HepG2 (cell line): ENCODE measurements at regions not wholly inside any gene's neighbourhood (a gene's known extent, or its start where the extent isn't known, plus 50 kb on each side); places are given as distances from the start of the nearest gene placed in this dataset.

Experiments
- ATAC-seq: fragments of 200-7000 bp; cut with Tn5 transposase; 3 replicates; pipeline ENCODE4 v1.9.1; 2020; ENCODE audit warnings: mild to moderate bottlenecking, moderate library complexity
- BruUV-seq: library from RNA; stranded (reverse); fragments of 400-500 nt; replicated peaks from 2 replicates; lab custom pipeline; 2021; lab: Mats Ljungman, UMichigan
- CTCF ChIA-PET: fragments of 300-600 bp; formaldehyde crosslinking; extraction: SDS; loops from one replicate; lab custom pipeline; 2021; ENCODE audit warnings: low total read pairs, inconsistent platforms, low intra/inter-chr PET ratio; lab: Yijun Ruan, JAX
- POLR2A ChIA-PET: fragments of 350-600 bp; sonication (Branson Sonifier 250); formaldehyde crosslinking; loops from one replicate; lab custom pipeline; 2020; ENCODE audit warnings: antibody characterized with exemption, inconsistent platforms; lab: Yijun Ruan, JAX
- DNase-seq: peaks from one replicate; pipeline ENCODE4 v3.0.0-alpha.2; 2015; ENCODE audit warnings: low spot score
- FAIRE-seq: peaks from 3 replicates; lab custom pipeline; 2011; peaks lifted over from hg19 to GRCh38; lab: Jason Lieb, UNC
- H2AFZ ChIP-seq: one replicate; pipeline ENCODE4 v1.6.1; 2011; ENCODE audit warnings: low read length, inconsistent platforms
- H3K27ac ChIP-seq: fragments of 300-600 bp; 3 replicates; pipeline ENCODE4 v1.8.0; 2011; ENCODE audit warnings: mixed run types, mild to moderate bottlenecking, mixed read lengths, low read length, inconsistent platforms; ENCODE audit not compliant: insufficient read depth; ENCODE audit errors: extremely low read length
- H3K27me3 ChIP-seq, 2 experiments: fragments of 200-600 bp in 1 of 2; 2 replicates in 1 of 2; 3 replicates in 1 of 2; pipeline versions ENCODE4 v1.6.0 to v1.8.0; 2011; ENCODE audit warnings: low read length in 2 of 2, mild to moderate bottlenecking in 2 of 2, moderate library complexity in 2 of 2, inconsistent platforms in 1 of 2; ENCODE audit not compliant: insufficient read depth in 2 of 2, control insufficient read depth in 1 of 2
- H3K36me3 ChIP-seq, 2 experiments: fragments of 200-600 bp in 1 of 2; replicated peaks in 1 of 2; 2 replicates in 1 of 2; 3 replicates in 1 of 2; pipeline versions ENCODE4 v1.5.1 to v1.8.0; 2011; ENCODE audit warnings: low read length in 2 of 2, inconsistent platforms in 1 of 2; ENCODE audit not compliant: insufficient read depth in 2 of 2, control insufficient read depth in 1 of 2
- H3K4me1 ChIP-seq: 2 replicates; pipeline ENCODE4 v1.5.1; 2012; ENCODE audit warnings: low read length, inconsistent platforms; ENCODE audit not compliant: insufficient read depth
- H3K4me2 ChIP-seq: 2 replicates; pipeline ENCODE4 v1.6.0; 2011; ENCODE audit warnings: low read depth, low read length, inconsistent platforms
- H3K4me3 ChIP-seq, 3 experiments: fragments of 200-600 bp in 1 of 3; sonication (generic), shearing (Covaris generic) in 1 of 3; replicated peaks in 1 of 3; 2 replicates each; pipeline ENCODE4 v1.5.1; 2011 to 2016; ENCODE audit warnings: low read length in 3 of 3, inconsistent platforms in 2 of 3, low read depth in 2 of 3, mild to moderate bottlenecking in 2 of 3, control low read depth in 1 of 3, mixed read lengths in 1 of 3; ENCODE audit not compliant: insufficient read depth in 1 of 3
- H3K79me2 ChIP-seq: one replicate; pipeline ENCODE4 v1.6.1; 2011; ENCODE audit warnings: low read length, inconsistent platforms; ENCODE audit not compliant: insufficient read depth
- H3K9ac ChIP-seq: 2 replicates; pipeline ENCODE4 v1.6.0; 2011; ENCODE audit warnings: mild to moderate bottlenecking, low read depth, low read length, inconsistent platforms; ENCODE audit not compliant: insufficient read depth
- H3K9me3 ChIP-seq: 2 replicates; pipeline ENCODE4 v1.5.1; 2012; ENCODE audit warnings: mild to moderate bottlenecking, low read length
- H4K20me1 ChIP-seq: 2 replicates; pipeline ENCODE4 v1.6.0; 2011; ENCODE audit warnings: inconsistent platforms, mild to moderate bottlenecking, low read length, moderate library complexity; ENCODE audit not compliant: insufficient read depth
- CCAR2 ChIP-seq: fragments of 200-400 bp; formaldehyde crosslinking; optimal IDR thresholded peaks from 2 replicates; pipeline ENCODE3; 2018; ENCODE audit warnings: low read depth, mild to moderate bottlenecking, low read length, moderate library complexity
- CHCHD3 ChIP-seq: sonication (generic); formaldehyde crosslinking; IDR thresholded peaks from 2 replicates; pipeline ENCODE4 v1.8.0; 2022; ENCODE audit warnings: mild to moderate bottlenecking, missing genetic modification reagents, moderate library complexity
- ETV6 ChIP-seq: sonication (generic); formaldehyde crosslinking; conservative IDR thresholded peaks from 2 replicates; pipeline ENCODE4 v1.4.0; 2020; ENCODE audit warnings: missing genetic modification reagents
- MAFF ChIP-seq: IDR thresholded peaks from 2 replicates; pipeline ENCODE4 v1.6.1; 2011; ENCODE audit warnings: low read depth, low read length, improper control_type of control experiment
- MAFK ChIP-seq, 2 experiments: IDR thresholded peaks in 1 of 2; conservative IDR thresholded peaks in 1 of 2; 2 replicates each; pipeline ENCODE4 v1.6.1; 2011; ENCODE audit warnings: improper control_type of control experiment in 2 of 2, low read length in 2 of 2
- NFYB ChIP-seq: sonication (generic); formaldehyde crosslinking; IDR thresholded peaks from 2 replicates; pipeline ENCODE4 v1.4.0; 2020; ENCODE audit warnings: missing genetic modification reagents
- PLSCR1 ChIP-seq: sonication (generic); formaldehyde crosslinking; IDR thresholded peaks from 2 replicates; pipeline ENCODE4 v1.5.0; 2020; ENCODE audit warnings: missing genetic modification reagents, mild to moderate bottlenecking, borderline replicate concordance
- TIGD3 ChIP-seq: sonication (generic); formaldehyde crosslinking; IDR thresholded peaks from 2 replicates; pipeline ENCODE4 v1.5.1; 2020; ENCODE audit warnings: mild to moderate bottlenecking, missing genetic modification reagents, borderline replicate concordance
- ZBTB7B ChIP-seq: sonication (generic); formaldehyde crosslinking; IDR thresholded peaks from 2 replicates; pipeline ENCODE4 v1.4.0; 2020; ENCODE audit warnings: missing genetic modification reagents
- ZNF691 ChIP-seq: sonication (generic); formaldehyde crosslinking; IDR thresholded peaks from 2 replicates; pipeline ENCODE4 v1.4.0; 2020; ENCODE audit warnings: missing genetic modification reagents, low read depth, mild to moderate bottlenecking, borderline replicate concordance
- WGBS: methylation state at CpG from one replicate; pipeline ENCODE4 v1.1.6; 2017; ENCODE audit warnings: low lambda C conversion rate; 5-methylcytosine and 5-hydroxymethylcytosine counted together
- in situ Hi-C: cut with HindIII; loops from 2 replicates; pipeline ENCODE4 v1.10.0; 2017; ENCODE audit warnings: low pct_unique_long_range_greater_than_20kb; ENCODE audit not compliant: extremely low pct_ligation_motif_present
- intact Hi-C: fragments of 100-400 bp; cut with micrococcal nuclease; formaldehyde crosslinking; loops from one replicate; pipeline ENCODE4 v1.10.0; 2022; ENCODE audit not compliant: unreplicated experiment
- TF ChIP-seq, protein P1 (sequence below): sonication (generic); formaldehyde crosslinking; IDR thresholded peaks from 2 replicates; pipeline ENCODE4 v1.4.0; 2020; ENCODE audit warnings: low read depth, missing genetic modification reagents

- TF ChIP-seq TIGD3 (CRISPR knock-in tag) (no peak), NFYB (CRISPR knock-in tag) (no peak), PLSCR1 (CRISPR knock-in tag) (no peak), CCAR2 (no peak)
Measured at GRCh38 chr7:68125168-68125567, 1128.5 kb downstream of the TYW1 start (continued).

DNA sequence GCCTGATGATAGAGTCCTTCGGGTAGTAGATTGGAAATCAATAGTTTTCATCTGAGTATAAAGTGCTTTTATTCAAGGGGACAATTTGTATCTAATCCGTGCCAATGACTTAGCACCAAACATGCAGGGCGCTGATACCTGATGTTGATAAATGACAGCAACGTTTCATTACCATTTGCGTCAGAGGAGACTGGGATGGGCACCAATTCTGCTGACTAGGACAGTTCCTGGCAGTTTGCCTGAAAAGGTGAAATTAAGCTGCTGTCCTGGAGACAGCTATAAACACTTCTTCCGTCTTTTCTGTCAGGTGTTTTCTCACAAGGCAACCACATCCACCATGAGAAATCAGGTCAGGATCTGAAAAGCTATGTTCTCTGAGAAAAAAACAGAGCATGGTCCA lies 1136.4 kb downstream of the TYW1 start:
- H2AFZ ChIP-seq: no peak overlapping the region
- intact Hi-C loops (no loop called here), in situ Hi-C loops (no loop called here)
- WGBS: 29% methylated on average over 6 of the region's 6 CpGs
- no peak overlapping the region for H3K9ac ChIP-seq
- no peak for FAIRE-seq
- H3K36me3 ChIP-seq: no peaks in the 10 kb centered on the region
- BruUV-seq: no TSS peak
- H3K9me3 ChIP-seq: no peaks in the 10 kb centered on the region
- ChIA-PET CTCF (no interaction called here), POLR2A (no interaction called here)
- ATAC-seq: no peak
- H3K27me3 ChIP-seq: peaks cover 0 to 2% of the 10 kb centered on the region in 2 experiments; a peak in 1 of 5 replicates
- H3K4me3 ChIP-seq: no peak overlapping the region
- no peak overlapping the region for H3K4me2 ChIP-seq
- no peaks in the 10 kb centered on the region for H3K79me2 ChIP-seq
- TF ChIP-seq MAFF: peak; percentile 58
- no peak for TF ChIP-seq CHCHD3 (CRISPR knock-in tag)
- TF ChIP-seq ZBTB7B (CRISPR knock-in tag): no peak
- peak; percentile 64 to 76 for TF ChIP-seq MAFK (conservative IDR thresholded peaks at IDR 0.05 in 1 of 2, IDR thresholded peaks at IDR 0.05 in 1 of 2; ENCODE audit: low read length in 2 of 2)
- no peak for TF ChIP-seq ZNF691 (CRISPR knock-in tag)
- TF ChIP-seq, protein P1, sequence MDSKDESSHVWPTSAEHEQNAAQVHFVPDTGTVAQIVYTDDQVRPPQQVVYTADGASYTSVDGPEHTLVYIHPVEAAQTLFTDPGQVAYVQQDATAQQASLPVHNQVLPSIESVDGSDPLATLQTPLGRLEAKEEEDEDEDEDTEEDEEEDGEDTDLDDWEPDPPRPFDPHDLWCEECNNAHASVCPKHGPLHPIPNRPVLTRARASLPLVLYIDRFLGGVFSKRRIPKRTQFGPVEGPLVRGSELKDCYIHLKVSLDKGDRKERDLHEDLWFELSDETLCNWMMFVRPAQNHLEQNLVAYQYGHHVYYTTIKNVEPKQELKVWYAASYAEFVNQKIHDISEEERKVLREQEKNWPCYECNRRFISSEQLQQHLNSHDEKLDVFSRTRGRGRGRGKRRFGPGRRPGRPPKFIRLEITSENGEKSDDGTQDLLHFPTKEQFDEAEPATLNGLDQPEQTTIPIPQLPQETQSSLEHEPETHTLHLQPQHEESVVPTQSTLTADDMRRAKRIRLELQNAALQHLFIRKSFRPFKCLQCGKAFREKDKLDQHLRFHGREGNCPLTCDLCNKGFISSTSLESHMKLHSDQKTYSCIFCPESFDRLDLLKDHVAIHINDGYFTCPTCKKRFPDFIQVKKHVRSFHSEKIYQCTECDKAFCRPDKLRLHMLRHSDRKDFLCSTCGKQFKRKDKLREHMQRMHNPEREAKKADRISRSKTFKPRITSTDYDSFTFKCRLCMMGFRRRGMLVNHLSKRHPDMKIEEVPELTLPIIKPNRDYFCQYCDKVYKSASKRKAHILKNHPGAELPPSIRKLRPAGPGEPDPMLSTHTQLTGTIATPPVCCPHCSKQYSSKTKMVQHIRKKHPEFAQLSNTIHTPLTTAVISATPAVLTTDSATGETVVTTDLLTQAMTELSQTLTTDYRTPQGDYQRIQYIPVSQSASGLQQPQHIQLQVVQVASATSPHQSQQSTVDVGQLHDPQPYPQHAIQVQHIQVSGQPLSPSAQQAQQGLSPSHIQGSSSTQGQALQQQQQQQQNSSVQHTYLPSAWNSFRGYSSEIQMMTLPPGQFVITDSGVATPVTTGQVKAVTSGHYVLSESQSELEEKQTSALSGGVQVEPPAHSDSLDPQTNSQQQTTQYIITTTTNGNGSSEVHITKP (CRISPR knock-in tag): no peak
- TF ChIP-seq ETV6 (CRISPR knock-in tag): no peak
- DNase-seq: no peak
- no peaks in the 10 kb centered on the region for H3K4me1 ChIP-seq
- H3K27ac ChIP-seq: no peak overlapping the region
- no peaks in the 10 kb centered on the region for H4K20me1 ChIP-seq
